DMS114 treated with DMSO at 0.1 percent for 48 hours (cell line): ENCODE measurements at regions not wholly inside any gene's neighbourhood (a gene's known extent, or its start where the extent isn't known, plus 50 kb on each side); places are given as distances from the start of the nearest gene placed in this dataset.

ENCODE experiments used
- DNase-seq: peaks from one replicate; lab custom pipeline; 2025; ENCODE audit not compliant: unreplicated experiment; lab: John Stamatoyannopoulos, UW

- DNase-seq, result no peak
Observed at GRCh38 chr20:63087872-63088680, 81.3 kb upstream of the BHLHE23 start.

DNA sequence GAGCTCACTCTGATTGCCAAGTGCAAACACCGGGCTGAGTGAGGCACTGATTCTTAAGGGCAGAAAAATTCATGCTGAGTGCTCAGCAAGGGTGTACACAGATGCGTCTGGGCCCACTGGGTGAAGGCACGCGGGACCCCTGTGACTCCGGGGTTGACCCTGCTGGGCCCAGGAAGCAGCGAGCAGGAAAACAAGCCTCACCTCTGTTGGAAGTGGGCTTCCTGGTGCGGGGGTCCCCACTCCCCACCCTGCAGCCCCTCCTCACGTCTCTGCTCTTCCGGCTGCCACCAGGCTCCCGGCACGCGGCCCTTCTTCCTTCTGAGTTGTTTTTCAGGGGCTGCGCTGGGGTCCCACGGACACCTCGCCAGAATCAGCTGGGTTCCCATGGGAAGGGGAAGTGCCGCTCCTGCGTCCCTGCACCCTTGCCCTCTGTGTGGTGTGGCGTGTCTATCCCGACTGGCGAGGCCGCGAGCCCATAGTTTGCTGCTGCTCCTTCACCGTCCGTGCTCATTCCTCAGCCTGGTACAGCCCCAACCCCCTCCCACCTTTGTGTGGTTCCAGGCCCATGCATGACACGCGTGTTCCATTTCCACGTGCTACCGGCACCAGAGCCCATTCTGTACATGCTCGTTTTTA lies 80.6 kb upstream of the BHLHE23 start:
- DNase-seq, result no peak

DNA sequence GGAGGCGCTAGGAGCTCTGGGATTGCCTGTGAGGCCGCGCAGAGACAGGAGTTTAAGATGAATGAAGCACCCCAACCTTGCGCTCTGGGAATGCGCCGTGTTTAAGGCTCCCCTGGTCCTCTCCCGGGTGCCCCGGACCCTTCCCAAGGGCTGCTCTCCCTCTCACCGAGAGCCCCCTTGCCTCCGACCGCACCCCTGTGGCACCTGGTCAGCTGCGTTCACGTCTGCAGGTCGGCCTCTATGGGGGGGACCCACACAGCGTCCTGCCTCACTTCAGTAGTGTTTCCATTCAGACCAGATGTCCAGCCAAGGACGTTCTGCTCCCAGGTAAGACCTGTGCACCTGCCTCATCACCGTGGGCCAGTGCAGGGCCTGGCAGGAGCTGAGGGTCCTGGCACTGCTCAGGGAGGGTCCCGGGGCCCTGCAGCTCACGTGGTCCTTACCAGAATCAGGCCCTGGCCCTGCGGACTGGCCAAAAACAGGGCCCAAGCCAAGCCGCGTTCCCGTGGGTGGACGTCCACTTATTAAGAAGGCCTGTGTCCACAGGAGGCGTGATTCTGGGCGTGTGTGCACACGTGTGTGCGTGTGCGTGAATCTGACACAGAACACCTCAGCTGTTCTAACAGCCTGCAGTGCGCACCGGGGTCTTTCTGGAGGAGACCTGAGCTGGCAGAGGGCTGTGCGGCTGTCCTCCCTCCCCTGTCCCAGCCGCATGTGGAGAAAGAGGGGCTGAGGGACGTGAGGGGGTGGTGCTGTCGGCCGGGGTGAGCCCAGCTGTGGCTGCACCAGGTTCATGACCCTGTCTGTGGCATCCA lies 79.9 kb upstream of the BHLHE23 start:
- DNase-seq, result no peak

- no peak for DNase-seq
Observed at GRCh38 chr20:63085151-63085861, 78.5 kb upstream of the BHLHE23 start.

DNA sequence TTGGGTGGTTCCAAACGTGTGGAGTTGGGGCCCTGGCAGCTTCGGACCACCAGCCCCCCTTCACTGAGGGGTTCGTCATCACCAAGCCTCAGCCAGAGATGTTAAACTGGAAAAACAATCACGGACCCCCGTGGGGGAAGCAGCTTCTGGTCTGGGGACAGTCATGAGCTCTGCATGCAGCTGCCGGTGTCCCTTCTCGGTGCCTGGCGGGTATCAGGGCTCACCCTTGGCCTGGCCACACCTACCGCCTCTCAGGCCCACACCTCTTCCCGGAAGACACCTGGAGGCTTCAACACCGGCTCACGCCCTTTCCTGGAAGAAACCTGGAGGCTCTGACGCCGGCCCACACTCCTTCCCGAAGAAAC lies 77.8 kb upstream of the BHLHE23 start:
- no peak for DNase-seq

GRCh38 chr20:63083831-63084562 lies 77.2 kb upstream of the BHLHE23 start:
- no peak for DNase-seq

DNA sequence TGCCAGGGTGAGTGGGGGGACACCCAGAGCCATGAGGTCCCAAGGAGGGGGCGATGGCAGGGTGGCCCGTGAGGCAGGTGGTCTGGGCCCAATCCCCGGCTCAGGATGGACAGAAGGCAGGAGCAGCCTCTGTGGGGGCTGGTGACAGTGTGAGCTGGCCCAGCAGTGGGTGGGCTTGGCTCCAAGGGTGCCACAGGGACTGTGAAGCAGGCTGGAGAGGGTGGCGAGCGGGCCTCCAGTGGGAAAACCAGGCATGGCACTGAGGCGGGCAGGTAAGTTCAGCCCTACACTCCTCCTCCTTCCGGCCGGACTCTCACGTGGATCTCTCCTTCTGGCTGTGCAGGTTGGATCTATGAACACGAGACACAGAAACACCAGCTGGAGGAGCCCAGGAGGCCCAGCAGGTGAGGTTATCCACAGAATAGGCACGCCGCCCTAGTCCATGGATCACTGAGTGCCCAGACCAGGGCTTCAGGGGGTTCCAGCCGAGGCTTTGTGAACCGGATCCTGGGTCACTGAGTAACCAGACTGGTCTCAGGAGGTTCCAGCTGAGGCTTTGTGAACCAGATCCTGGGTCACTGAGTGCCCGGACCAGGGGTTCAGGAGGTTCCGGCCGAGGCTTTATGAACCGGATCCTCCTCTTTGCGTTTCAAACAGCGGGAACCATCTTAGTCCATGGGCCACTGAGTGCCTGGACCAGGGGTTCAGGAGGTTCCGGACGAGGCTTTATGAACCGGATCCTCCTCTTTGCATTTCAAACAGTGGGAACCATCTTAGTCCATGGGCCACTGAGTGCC lies 76.4 kb upstream of the BHLHE23 start:
- DNase-seq, result no peak

GRCh38 chr20:63082308-63082938 lies 75.7 kb upstream of the BHLHE23 start:
- no peak for DNase-seq

- DNase-seq, result no peak
Observed at GRCh38 chr20:63081831-63082230, 75.1 kb upstream of the BHLHE23 start.

DNA sequence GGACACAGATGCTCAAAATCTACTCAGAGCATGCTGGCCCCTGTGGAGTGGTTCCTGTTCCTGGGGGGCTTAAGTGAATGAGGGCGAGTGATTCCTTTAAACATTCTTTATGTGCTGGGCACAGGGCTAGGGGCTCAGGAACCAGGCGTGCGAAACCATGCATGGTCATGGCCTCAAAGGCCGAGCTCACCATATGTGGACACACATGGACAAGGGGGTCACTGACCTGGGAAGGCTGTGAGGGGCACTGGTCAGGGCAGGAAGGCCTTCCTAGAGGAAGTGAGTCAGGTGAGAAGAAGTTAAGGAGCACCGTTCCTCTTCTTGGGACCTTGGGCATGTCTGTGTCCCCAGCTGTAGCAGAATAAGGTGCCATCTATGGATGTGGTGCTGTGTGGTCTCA lies 74.6 kb upstream of the BHLHE23 start:
- no peak for DNase-seq

DNA sequence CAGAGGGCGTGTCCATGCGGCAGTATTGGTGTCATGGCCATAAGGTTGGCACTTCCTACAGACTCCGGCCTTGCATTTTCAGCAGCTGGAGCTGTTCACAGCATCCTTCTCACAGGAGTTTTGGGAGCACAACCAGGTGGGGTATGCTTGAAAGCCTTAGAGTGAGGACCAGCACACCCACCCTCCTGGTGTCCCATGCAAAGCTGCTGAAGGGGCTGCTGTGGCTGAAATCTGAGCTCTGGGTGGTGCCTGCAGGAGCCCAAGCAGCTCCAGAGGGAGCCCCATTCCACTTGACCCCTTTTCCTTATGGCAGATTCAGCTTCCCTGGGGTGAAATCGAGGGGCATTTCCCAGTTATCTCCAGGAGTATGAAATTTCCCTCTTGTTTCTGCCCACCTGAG lies 74.0 kb upstream of the BHLHE23 start:
- no peak for DNase-seq

DNA sequence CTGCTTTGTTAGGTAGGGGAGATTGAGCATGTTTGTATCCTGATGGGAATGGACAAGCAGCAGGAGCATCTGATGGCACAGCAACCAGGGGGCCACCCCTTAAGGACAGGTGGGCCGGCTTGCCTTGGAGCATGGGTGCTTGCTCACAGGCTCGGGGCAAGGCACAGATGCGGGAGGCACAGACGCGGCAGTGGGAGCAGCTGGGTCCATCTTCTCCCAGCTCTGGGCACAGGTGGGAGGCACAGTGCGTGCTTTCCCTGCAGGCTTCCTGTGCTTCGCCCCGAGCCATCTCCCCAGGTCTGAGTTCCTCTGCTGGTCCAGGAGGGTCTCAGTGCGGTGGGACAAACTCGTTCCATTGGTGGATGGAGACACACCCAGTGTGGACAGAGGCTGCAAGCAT lies 73.6 kb upstream of the BHLHE23 start:
- DNase-seq, result no peak

DNA sequence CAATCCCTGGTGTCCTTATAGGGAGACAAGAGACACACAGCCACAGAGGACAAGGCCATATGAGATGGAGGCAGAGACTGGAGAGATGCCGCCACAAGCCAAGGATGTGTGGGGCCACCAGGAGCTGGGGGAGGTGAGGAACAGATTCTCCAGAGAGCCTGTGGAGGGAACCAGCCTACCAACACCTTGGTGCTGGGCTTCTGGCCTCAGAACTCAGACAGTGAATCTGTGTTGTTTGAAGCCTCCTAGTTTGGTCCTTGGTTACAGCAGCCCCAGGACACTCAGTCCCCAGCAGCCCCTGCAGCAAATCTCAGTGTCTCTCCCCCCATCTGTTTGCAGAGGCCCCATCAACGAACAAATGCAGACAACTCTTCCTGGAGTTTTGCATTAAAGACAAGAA lies 73.2 kb upstream of the BHLHE23 start:
- DNase-seq, result no peak

- no peak for DNase-seq
Observed at GRCh38 chr20:63077705-63078104, 70.9 kb upstream of the BHLHE23 start.

DNA sequence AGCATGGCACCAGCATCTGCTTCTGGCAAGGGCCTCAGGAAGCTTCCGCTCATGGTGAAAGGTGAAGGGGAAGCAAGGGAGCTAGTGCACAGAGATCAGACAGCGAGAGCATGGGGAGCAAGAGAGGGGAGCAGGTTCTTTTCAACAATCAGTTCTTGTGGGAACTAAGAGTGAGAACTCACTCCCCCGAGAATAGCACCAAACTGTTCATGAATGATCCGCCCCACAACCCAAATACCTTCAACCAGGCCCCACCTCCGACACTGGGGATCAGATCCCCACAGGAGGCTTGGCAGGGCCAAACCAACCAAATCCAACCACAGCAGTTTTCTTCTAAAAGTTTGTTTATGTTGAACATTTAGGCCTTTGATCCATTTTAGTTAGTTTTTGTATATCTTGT lies 69.7 kb upstream of the BHLHE23 start:
- DNase-seq, result no peak

GRCh38 chr20:63074631-63075030 lies 67.9 kb upstream of the BHLHE23 start:
- DNase-seq, result no peak

- no peak for DNase-seq
Observed at GRCh38 chr20:63074182-63074581, 67.4 kb upstream of the BHLHE23 start.

DNA sequence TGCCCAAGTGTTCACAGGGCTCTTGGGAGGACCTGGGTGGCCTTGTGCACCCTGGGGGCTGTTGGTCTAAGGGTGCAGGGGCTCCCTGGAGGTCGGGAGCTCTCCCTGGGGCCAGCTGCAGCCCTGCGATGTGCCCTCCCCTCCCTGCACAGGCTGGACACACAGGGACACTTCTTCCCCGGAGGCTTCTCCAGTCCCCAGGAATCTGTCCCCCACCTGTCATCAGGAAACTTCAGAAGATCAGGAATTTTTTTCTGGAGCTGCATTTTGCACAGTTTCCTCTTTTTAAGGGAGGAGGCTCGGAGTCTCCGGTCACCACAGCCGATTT lies 66.9 kb upstream of the BHLHE23 start:
- no peak for DNase-seq

DNA sequence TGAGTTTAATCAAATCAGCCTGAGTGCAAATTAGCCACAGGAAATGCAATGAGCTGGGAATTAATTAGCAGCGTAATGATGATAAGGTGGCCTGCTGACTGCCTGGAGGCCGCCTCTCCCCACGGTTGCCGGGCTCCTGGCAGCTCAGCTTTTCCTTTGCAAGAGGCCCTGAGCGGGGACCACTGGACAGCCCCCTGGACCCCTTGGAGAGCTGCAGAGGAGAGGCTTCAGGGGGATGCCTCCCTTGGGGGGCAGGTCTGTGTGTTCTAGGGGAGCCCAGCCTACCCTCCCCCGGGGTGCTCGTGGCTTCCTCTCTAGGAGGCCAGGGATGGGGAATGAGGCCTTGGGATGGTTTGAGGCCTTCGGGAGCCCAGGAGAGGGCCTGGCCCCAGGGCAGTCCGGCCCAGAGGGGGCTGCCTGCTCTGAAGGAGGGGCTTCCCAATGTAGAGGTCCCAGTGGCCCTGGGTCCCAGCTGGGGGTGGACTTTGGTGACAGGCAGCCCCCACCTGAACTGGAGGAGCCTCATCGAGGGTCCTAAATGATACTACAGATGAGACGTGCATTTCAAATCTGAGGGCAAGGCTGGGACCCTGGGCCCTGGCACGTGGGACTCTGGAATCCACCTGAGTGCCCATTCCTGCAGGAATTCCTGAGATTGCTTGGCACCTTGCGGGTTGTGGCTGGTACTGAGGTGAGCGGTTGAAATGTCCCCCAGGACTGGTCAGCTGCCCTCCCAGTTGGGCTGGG lies 66.4 kb upstream of the BHLHE23 start:
- DNase-seq, result no peak
